Amniotic epithelial cell (primary cell): ENCODE measurements at regions not wholly inside any gene's neighbourhood (a gene's known extent, or its start where the extent isn't known, plus 50 kb on each side); places are given as distances from the start of the nearest gene placed in this dataset.

Experiments used
- DNase-seq: peaks from one replicate; pipeline ENCODE4 v3.0.0-alpha.2; 2010; ENCODE audit warnings: low read depth

DNA sequence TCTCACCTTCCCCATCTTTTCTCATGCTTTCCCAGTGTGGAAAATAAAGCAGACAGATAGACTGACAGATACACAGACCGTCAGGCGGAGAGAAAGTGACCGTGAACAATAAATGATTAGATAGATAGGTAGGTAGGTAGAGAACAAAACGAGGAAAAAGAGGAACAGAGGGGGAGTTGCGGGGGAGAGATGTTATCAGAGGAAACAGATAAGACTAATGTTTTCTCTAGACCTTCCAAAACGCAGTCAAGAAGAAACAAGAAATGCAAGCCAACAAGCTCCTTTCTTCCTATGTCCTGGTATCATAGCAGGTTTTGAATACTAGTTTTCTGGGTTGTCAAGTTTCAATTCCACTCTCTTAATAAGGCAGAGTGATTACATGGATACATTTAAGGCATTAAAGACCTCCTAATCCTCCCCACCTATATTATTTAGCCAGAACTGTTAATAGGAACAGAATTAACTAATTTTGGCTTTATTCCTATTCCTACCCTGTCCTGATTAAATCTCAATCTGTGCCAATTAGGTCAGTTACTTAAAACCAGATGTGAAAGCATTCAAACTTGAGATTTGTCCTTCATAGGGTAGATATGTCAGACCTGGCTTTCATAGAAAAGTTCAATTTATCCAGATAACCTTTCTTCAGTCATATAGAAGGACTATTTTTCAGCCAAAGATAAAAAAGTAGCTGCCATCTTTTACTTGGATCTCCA, 89.0 kb upstream of the PTPRR start:
- DNase-seq, result no peak

DNA sequence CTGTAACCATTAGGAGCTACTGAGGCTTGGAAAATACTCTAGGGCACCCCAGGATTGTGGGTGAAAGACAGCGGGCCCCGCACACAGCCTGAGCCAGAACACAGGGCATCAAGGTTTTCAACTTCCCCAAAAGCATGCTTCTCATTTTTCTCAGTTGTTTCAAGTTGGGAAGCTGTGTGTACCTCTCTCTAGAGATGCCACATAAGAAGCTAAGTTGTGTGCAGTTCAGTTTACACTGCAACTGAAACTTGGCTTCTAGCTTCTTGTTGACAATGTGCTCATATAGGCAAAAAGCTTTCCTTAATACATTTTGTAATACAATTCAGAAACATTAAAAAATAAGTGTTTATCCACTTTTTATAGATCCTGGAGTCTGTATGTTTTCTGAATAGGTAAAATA, 88.1 kb upstream of the PTPRR start:
- DNase-seq, result no peak

DNA sequence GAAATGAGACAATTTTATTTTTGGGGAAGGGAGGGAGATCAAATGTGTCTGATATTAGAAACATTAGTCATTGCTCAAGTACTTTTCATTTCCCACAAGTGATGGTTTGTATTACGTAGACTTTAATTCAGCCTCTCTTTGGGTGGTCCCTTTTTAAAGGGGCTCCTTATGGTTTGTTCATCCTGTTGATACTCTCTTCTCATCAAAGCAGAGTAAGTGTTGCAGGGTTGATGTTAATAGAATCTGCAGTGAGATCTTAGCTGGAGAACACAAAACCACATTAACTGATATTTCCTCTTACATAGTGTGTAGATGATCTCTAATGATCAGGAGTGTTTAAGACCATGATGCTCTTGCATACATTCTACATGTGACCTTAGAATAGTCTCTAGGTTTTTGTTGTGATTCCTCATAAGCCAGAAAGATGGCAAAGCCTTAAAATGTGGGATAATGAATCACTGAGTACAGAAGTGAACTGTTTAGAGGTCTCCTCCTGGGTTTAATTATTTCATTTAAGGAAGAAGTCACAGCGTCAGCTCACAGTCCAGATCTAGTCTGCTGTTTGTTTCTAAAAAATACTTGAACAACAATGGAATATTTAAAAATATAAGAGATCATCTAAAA, 87.4 kb upstream of the PTPRR start:
- no peak for DNase-seq

- no peak for DNase-seq
These were observed 86.5 kb upstream of the PTPRR start for GRCh38 chr12:71007020-71007419.

DNA sequence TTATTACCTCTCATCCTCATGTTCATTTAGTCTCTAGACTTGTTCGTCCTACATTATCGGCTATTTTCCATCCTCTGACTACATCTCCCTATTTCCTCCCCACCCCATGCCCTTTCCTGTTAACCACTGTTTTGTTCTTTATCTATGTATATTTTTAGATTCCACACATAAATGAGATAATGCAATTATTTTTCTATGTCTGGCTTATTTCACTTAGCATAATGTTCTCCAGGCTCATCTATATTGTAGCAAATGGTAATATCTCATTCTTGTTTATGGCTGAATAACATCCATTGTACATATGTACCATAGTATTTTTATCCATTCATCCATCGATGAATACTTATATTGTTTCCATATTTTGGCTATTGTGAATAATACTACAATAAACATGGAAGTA, 84.6 kb upstream of the PTPRR start:
- no peak for DNase-seq

DNA sequence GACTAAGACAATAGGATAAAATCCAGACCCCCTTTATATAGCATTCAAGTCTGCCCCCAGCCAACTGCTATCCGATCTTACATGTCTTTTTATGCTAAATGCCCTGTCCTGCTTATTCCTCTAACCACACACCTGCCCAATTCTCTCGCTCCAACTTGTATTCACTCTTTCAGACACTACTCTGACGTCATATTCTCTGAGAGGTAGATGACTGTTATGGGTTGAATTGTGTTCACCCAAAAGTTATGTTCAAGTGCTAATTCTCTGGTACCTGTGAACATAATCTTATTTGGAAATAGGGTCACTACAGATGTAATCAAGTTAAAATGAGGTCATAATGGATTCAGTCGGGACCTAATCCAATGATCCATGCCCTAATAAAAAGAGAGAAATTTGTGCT, 84.0 kb upstream of the PTPRR start:
- DNase-seq, result no peak

DNA sequence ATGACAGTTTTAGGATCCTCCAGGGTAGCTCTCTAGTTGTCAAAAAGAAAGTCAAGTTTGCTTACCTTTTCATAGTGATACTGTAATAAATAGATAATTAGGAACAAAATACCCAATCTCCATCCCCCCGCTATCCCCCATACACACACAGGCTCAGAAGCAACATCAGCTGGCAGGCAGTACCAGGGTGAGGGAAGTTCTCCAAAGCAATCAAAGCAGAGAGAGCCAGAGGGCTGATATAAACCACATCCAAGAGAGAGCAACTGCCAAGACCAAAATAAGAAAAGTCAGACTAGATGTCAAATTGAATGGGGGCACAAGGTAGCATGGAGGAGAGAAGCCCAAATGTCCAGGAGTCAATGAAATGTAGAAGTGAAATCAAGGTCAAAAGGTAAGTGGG, 80.2 kb upstream of the PTPRR start:
- DNase-seq, result no peak

- DNase-seq, result no peak
These were observed 79.7 kb upstream of the PTPRR start for GRCh38 chr12:71000255-71000654.

DNA sequence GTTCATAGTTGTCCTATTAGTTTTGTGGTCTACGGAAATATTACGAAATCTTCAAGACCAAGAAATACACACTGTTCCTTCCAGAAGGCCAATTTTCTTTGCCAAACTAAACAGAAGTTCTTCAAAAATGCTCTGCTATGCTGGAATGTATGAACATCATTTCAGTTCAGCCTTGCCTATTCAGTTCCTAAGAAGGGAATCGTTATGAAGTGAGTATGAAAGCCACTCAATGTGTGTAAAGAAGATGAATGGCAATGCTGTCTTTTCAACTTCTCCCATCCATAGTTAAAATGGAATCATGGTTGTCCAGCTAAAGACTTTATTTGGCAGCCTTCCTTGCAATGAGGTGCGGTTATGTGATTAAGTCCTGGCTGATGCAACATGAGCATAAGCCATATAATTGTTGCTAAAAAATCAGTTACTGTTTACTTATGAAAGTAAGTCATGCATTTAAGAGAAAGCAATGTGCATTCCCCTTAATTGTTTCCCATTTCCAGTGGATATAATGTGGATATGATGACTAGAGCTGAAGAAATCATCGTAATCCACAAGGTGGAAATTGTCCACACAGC, 73.8 kb upstream of the PTPRR start:
- peak; percentile 22 for DNase-seq

DNA sequence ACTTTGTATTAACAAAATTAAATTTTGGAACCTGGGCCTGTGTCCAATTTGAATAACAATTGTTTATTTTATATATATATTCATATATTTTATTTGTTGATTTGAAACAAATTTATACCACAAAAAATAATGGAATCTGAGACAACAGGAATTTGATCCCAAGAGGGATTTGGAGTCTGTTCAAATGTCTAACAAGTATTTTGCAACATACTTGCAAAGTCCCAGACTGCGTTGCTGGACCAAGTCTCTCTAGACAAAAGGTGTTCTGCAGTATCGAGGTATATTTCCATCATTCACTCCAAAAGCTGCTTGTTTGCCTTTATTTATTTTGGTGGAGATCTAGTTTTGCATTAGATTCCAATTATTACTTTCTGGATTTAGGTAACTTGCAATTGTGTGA, 68.7 kb upstream of the PTPRR start:
- DNase-seq, result no peak

GRCh38 chr12:70985850-70986249, 65.3 kb upstream of the PTPRR start:
- DNase-seq, result peak; percentile 7

DNA sequence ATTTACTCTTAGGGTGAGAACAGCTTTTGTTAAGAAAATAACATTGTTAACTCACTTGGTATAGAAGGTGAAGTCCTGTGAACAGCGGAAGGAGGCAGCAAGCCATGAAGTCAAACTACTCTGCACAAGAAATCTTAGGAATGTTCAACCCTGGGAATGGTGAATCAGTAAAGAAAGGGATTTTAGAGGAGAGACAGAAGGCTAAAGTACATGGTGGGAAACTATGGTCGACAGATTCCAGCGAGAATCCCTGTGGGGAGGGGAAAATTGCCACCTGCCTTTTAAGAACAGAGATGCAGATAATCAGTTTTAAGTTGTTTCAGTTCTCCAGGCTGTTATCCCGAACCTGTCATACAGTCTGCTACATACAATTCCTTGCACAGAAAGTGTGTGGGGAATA, 63.2 kb upstream of the PTPRR start:
- DNase-seq, result no peak

- DNase-seq, result peak; percentile 3
These were observed 62.5 kb upstream of the PTPRR start for GRCh38 chr12:70982991-70983390.

- DNase-seq, result no peak
These were observed 61.7 kb upstream of the PTPRR start for GRCh38 chr12:70982286-70982685.

- DNase-seq, result no peak
These were observed 50.7 kb upstream of the PTPRR start for GRCh38 chr12:70971001-70971794.
